GM23338 (cell line): ENCODE measurements at regions not wholly inside any gene's neighbourhood (a gene's known extent, or its start where the extent isn't known, plus 50 kb on each side); places are given as distances from the start of the nearest gene placed in this dataset.

Experiments
- ATAC-seq: fragments of 200-7000 bp; cut with Tn5 transposase; 3 replicates; pipeline ENCODE4 v1.9.1; 2020
- DNase-seq: peaks from one replicate; pipeline ENCODE4 v3.0.0-alpha.2; 2015; ENCODE audit warnings: low spot score
- H2AFZ ChIP-seq: fragments of 200-600 bp; sonication (generic); 2 replicates; pipeline ENCODE4 v1.8.0; 2016; ENCODE audit warnings: antibody characterized with exemption, mild to moderate bottlenecking, moderate library complexity
- H3F3A ChIP-seq: fragments of 200-600 bp; sonication (generic); replicated peaks from 2 replicates; pipeline ENCODE4 v1.8.0; 2017; ENCODE audit warnings: antibody characterized with exemption, mixed run types, low read depth
- H3K27ac ChIP-seq: fragments of 200-600 bp; sonication (generic); 2 replicates; pipeline ENCODE4 v1.6.1; 2016; ENCODE audit warnings: low read depth
- H3K27me3 ChIP-seq: fragments of 200-600 bp; sonication (generic); 2 replicates; pipeline ENCODE4 v1.8.0; 2016; ENCODE audit warnings: mild to moderate bottlenecking, mixed run types, moderate library complexity; ENCODE audit not compliant: insufficient read depth
- H3K36me3 ChIP-seq: fragments of 200-600 bp; sonication (generic); 2 replicates; pipeline ENCODE4 v1.8.0; 2016; ENCODE audit warnings: mild to moderate bottlenecking; ENCODE audit not compliant: insufficient read depth
- H3K4me1 ChIP-seq: fragments of 200-600 bp; sonication (generic); 2 replicates; pipeline ENCODE4 v1.8.0; 2016; ENCODE audit warnings: mild to moderate bottlenecking, moderate library complexity; ENCODE audit not compliant: insufficient read depth
- H3K4me2 ChIP-seq: fragments of 200-600 bp; sonication (generic); 2 replicates; pipeline ENCODE4 v1.7.1; 2017; ENCODE audit warnings: mixed run types
- H3K4me3 ChIP-seq: fragments of 200-600 bp; sonication (generic); 2 replicates; pipeline ENCODE4 v1.6.1; 2016; ENCODE audit warnings: mixed run types
- H3K79me2 ChIP-seq: fragments of 200-600 bp; sonication (generic); replicated peaks from 2 replicates; pipeline ENCODE4 v1.8.0; 2017; ENCODE audit warnings: mild to moderate bottlenecking; ENCODE audit not compliant: insufficient read depth
- H3K9me2 ChIP-seq: fragments of 200-600 bp; sonication (generic); 2 replicates; pipeline ENCODE4 v1.8.0; 2017; ENCODE audit not compliant: insufficient read depth
- H4K20me1 ChIP-seq: fragments of 200-600 bp; sonication (generic); replicated peaks from 2 replicates; pipeline ENCODE4 v1.8.0; 2017; ENCODE audit warnings: mild to moderate bottlenecking; ENCODE audit not compliant: insufficient read depth
- H3K27ac Mint-ChIP-seq: 2 replicates; pipeline ENCODE4 v1.8.0; 2020; ENCODE audit warnings: inconsistent platforms, mild to moderate bottlenecking, moderate library complexity, mixed read lengths
- H3K27me3 Mint-ChIP-seq: 3 replicates; pipeline ENCODE4 v1.8.0; 2022; ENCODE audit warnings: low read depth, mild to moderate bottlenecking, moderate library complexity, mixed read lengths, inconsistent platforms; ENCODE audit not compliant: insufficient read depth, poor library complexity
- H3K36me3 Mint-ChIP-seq: 3 replicates; pipeline ENCODE4 v1.8.0; 2021; ENCODE audit warnings: low read depth, mild to moderate bottlenecking, inconsistent platforms, moderate library complexity, mixed read lengths
- H3K4me1 Mint-ChIP-seq: 3 replicates; pipeline ENCODE4 v1.8.0; 2020; ENCODE audit warnings: mild to moderate bottlenecking, inconsistent platforms, mixed read lengths
- H3K4me3 Mint-ChIP-seq: 3 replicates; pipeline ENCODE4 v1.8.0; 2021; ENCODE audit warnings: moderate library complexity, mild to moderate bottlenecking, inconsistent platforms, mixed read lengths
- H3K9me3 Mint-ChIP-seq: 3 replicates; pipeline ENCODE4 v1.8.0; 2020; ENCODE audit warnings: moderate library complexity, mild to moderate bottlenecking, inconsistent platforms, mixed read lengths
- CREB1 ChIP-seq: fragments of 250-450 bp; sonication (Bioruptor Pico); IDR thresholded peaks from 2 replicates; pipeline ENCODE4 v1.5.0; 2020; ENCODE audit warnings: low read depth, mild to moderate bottlenecking, moderate library complexity
- EZH2phosphoT487 ChIP-seq: fragments of 200-600 bp; sonication (generic); IDR thresholded peaks from one replicate; pipeline ENCODE4 v1.8.1; 2018; ENCODE audit warnings: antibody characterized with exemption; ENCODE audit not compliant: unreplicated experiment
- NANOG ChIP-seq: IDR thresholded peaks from 2 replicates; pipeline ENCODE4 v1.6.1; 2016; ENCODE audit warnings: antibody characterized with exemption, borderline replicate concordance
- POLR2AphosphoS5 ChIP-seq: IDR thresholded peaks from 2 replicates; pipeline ENCODE4 v1.6.1; 2016; ENCODE audit warnings: antibody characterized with exemption, low read depth
- STAT1 ChIP-seq: IDR thresholded peaks from one replicate; pipeline ENCODE4 v1.6.1; 2016; ENCODE audit warnings: antibody characterized with exemption; ENCODE audit not compliant: unreplicated experiment
- ZNF462 ChIP-seq: fragments of 250-450 bp; sonication (Bioruptor Pico); IDR thresholded peaks from 2 replicates; pipeline ENCODE4 v1.5.0; 2020; ENCODE audit warnings: mild to moderate bottlenecking, moderate library complexity
- TF ChIP-seq, protein P1 (sequence below): IDR thresholded peaks from one replicate; pipeline ENCODE4 v1.6.1; 2018; ENCODE audit warnings: antibody characterized with exemption; ENCODE audit not compliant: unreplicated experiment

GRCh38 chr2:105553538-105554196 is 154.8 kb upstream of the FHL2 start (continued):
- TF ChIP-seq ZNF462 (no peak), CREB1 (CRISPR knock-in tag) (no peak), NANOG (no peak), EZH2phosphoT487 (no peak)
- TF ChIP-seq, protein P1, sequence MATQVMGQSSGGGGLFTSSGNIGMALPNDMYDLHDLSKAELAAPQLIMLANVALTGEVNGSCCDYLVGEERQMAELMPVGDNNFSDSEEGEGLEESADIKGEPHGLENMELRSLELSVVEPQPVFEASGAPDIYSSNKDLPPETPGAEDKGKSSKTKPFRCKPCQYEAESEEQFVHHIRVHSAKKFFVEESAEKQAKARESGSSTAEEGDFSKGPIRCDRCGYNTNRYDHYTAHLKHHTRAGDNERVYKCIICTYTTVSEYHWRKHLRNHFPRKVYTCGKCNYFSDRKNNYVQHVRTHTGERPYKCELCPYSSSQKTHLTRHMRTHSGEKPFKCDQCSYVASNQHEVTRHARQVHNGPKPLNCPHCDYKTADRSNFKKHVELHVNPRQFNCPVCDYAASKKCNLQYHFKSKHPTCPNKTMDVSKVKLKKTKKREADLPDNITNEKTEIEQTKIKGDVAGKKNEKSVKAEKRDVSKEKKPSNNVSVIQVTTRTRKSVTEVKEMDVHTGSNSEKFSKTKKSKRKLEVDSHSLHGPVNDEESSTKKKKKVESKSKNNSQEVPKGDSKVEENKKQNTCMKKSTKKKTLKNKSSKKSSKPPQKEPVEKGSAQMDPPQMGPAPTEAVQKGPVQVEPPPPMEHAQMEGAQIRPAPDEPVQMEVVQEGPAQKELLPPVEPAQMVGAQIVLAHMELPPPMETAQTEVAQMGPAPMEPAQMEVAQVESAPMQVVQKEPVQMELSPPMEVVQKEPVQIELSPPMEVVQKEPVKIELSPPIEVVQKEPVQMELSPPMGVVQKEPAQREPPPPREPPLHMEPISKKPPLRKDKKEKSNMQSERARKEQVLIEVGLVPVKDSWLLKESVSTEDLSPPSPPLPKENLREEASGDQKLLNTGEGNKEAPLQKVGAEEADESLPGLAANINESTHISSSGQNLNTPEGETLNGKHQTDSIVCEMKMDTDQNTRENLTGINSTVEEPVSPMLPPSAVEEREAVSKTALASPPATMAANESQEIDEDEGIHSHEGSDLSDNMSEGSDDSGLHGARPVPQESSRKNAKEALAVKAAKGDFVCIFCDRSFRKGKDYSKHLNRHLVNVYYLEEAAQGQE: no peak

GRCh38 chr2:105546628-105546974 is 147.8 kb upstream of the FHL2 start:
- Histone ChIP-seq H3K4me2 (no peak overlapping the region), H3K4me3 (no peak overlapping the region), H3K27ac (no peak overlapping the region), H3K79me2 (no peaks in the 10 kb centered on the region), H3K4me1 (no peaks in the 10 kb centered on the region), H3F3A (no peaks in the 10 kb centered on the region), H3K27me3 (no peaks in the 10 kb centered on the region), H3K9me2 (no peaks in the 10 kb centered on the region; the same call in 1 of the 2 replicates), H4K20me1 (no peaks in the 10 kb centered on the region), H3K36me3 (no peaks in the 10 kb centered on the region), H2AFZ (no peak overlapping the region)
- peaks cover 4% of the 10 kb centered on the region for H3K27me3 Mint-ChIP-seq
- no peaks in the 10 kb centered on the region; the same call in 2 of the 3 replicates for H3K4me1 Mint-ChIP-seq
- no peak overlapping the region for H3K4me3 Mint-ChIP-seq
- H3K27ac Mint-ChIP-seq: no peak overlapping the region
- ATAC-seq (no peak), DNase-seq (no peak)
- no peaks in the 10 kb centered on the region for H3K9me3 Mint-ChIP-seq
- no peaks in the 10 kb centered on the region for H3K36me3 Mint-ChIP-seq
- no peak for TF ChIP-seq ZNF462
- TF ChIP-seq POLR2AphosphoS5: no peak
- TF ChIP-seq STAT1: no peak
